ENCODE measurements at regions not wholly inside any gene's neighbourhood (a gene's known extent, or its start where the extent isn't known, plus 50 kb on each side); places are given as distances from the start of the nearest gene placed in this dataset.

- TF ChIP-seq CTCF (IDR thresholded peaks at IDR 0.05; ENCODE audit: extremely low read depth in 1 of 2, insufficient read depth in 1 of 2, low read depth in 1 of 2, low read length in 2 of 2) (no peak), MAX (IDR thresholded peaks at IDR 0.05; ENCODE audit: insufficient read depth, insufficient read length) (no peak), JUN (IDR thresholded peaks at IDR 0.05; ENCODE audit: borderline replicate concordance, insufficient read depth, insufficient read length, low read depth) (no peak), POLR2A (IDR thresholded peaks at IDR 0.05; ENCODE audit: low read depth, low read length) (no peak), EZH2 (IDR thresholded peaks at IDR 0.05; ENCODE audit: borderline replicate concordance, low read depth, low read length, severe bottlenecking) (no peak), POLR2AphosphoS5 (IDR thresholded peaks at IDR 0.05; ENCODE audit: insufficient read depth, low read depth, low read length) (no peak), MYC (IDR thresholded peaks at IDR 0.05; ENCODE audit: low read depth, low read length) (no peak), FOS (IDR thresholded peaks at IDR 0.05; ENCODE audit: borderline replicate concordance, insufficient read depth, low read length) (no peak), GATA2 (IDR thresholded peaks at IDR 0.05; ENCODE audit: insufficient read depth, insufficient read length, low read depth, low read length) (no peak)
These were observed 101.1 kb upstream of the SHISA3 start for GRCh38 chr4:42296196-42296595.

Measured in endothelial cell of umbilical vein (primary cell).